ENCODE measurements at regions not wholly inside any gene's neighbourhood (a gene's known extent, or its start where the extent isn't known, plus 50 kb on each side); places are given as distances from the start of the nearest gene placed in this dataset.

GRCh38 chr5:62682059-62682458 is 103.4 kb downstream of the LRRC70 start:
- TF ChIP-seq CTCF (IDR thresholded peaks at IDR 0.05; ENCODE audit: low read length) (no peak), EZH2 (IDR thresholded peaks at IDR 0.05; ENCODE audit: borderline replicate concordance, low read length) (no peak)

Data from OCI-LY1 (cell line).